SK-MEL-5 (cell line): ENCODE measurements at regions not wholly inside any gene's neighbourhood (a gene's known extent, or its start where the extent isn't known, plus 50 kb on each side); places are given as distances from the start of the nearest gene placed in this dataset.
A peak's percentile ranks its signal among the peaks of the same experiment; 100 is the strongest.
"Not testable (repeated sequence)": the region's sequence is repeated elsewhere in the genome, so short reads cannot be mapped to it uniquely, and the experiment has no call there.

Source experiments
- DNase-seq: peaks from one replicate; pipeline ENCODE4 v3.0.0-alpha.2; 2016; ENCODE audit warnings: low read depth, low spot score
- in situ Hi-C: cut with HindIII; loops from 2 replicates; pipeline ENCODE4 v1.10.0; 2016; ENCODE audit warnings: low sequenced_read_pairs, high pct_unique_total_duplicates, low pct_unique_long_range_greater_than_20kb

GRCh38 chr6:153424719-153425400 lies 293.8 kb upstream of the RGS17 start:
- no peak for DNase-seq
- in situ Hi-C loops, result no loop called here

DNA sequence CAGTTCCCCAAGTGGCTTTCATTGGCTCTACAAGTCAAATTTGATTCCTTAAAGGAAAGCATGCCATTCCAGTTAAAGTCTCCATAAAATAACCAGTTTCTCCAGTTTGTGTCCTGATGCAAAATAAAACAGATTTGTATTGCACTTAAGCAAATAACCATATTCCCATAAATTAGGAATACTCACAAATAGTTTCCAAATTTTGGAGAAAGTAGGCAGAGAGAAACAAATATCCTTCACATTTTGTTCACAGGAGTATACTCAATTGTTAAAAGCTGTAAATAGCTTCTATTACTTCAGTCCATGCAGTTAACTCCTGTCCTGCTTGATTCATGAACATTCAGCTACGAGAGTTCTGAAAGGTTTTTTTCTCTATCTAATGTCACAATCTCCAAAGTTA lies 281.4 kb upstream of the RGS17 start:
- in situ Hi-C loops, result no loop called here
- DNase-seq, result no peak

DNA sequence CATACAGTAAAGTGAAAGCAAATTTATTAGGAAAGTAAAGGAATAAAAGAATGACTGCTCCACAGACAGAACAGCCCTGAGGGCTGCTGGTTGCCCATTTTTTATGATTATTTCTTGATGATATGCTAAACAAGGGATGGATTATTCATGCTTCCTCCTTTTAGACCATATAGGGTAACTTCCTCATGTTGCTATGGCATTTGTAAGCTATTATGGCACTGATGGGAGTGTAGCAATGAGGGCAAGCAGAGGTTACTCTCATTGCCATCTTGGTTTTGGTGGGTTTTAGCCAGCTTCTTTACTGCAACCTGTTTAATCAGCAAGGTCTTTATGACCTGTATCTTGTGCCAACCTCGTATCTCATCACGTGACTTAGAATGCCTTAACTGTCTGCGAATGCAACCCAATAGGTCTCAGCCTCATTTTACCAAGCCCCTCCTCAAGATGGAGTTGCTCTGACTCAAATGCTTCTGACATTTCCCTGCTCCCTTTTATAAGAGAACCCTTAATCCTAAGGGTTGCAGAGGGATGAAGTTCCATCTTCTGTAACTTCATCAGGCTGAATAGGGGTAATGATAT lies 280.1 kb upstream of the RGS17 start:
- in situ Hi-C loops, result no loop called here
- no peak for DNase-seq

DNA sequence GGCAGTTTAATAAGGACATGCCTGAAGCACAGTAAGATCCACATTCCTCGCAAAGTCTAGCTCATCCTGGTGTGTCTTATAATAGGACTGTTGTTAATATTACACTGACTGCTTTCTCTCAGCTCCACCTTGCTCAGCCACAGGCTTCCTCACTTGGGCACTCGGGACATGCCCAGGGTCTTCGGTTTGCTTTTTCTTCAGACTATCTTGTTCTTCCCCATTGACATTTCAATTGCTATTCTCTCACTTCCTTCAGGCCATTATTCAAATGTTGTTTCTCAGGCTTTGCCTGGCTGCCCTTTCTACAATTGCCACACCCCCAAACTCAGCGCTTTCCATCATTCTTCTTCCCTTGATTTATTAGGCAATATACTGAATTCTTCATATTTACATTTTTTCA lies 274.8 kb upstream of the RGS17 start:
- in situ Hi-C loops, result no loop called here
- DNase-seq, result peak; percentile 87

- no peak for DNase-seq
- in situ Hi-C loops, result no loop called here
These were observed 270.7 kb upstream of the RGS17 start for GRCh38 chr6:153401751-153402150.

DNA sequence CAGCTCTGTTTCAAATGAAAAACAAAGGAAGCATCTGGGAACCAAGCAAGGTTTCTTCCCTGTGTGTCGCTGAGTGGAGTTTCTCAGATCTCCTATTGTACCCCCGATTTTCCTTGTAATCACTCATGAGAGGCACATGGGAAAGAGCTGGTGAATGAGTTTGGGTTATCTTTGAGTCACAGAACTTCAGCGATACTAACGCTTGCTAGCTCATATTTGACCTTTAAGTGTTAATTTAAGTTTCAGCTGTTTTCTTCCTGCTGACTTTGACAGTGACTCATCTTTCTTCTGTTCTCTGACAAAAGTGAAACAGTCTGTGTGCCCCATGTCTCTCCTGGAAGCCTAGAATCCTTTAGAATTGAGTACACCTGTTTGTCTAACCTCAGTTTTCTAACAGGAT lies 261.1 kb upstream of the RGS17 start:
- peak; percentile 53 for DNase-seq
- in situ Hi-C loops, result no loop called here

DNA sequence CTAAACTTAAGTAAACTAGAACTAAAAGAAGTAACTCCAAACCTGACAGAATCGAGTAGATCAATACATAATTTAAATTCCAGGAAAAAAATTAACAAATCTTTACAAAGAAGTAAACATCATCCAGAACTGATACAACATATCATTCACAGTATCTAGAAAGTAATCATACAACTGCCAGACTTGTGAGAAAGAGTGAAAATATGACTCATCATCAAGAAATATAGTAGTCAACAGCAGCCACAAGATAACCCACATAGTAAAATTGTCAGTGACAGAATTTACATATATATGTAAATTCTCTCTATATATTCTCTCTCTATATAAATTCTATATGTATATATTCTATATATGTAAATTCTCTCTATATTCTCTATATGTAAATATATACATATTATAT lies 242.8 kb upstream of the RGS17 start:
- in situ Hi-C loops, result no loop called here
- DNase-seq, result no peak

DNA sequence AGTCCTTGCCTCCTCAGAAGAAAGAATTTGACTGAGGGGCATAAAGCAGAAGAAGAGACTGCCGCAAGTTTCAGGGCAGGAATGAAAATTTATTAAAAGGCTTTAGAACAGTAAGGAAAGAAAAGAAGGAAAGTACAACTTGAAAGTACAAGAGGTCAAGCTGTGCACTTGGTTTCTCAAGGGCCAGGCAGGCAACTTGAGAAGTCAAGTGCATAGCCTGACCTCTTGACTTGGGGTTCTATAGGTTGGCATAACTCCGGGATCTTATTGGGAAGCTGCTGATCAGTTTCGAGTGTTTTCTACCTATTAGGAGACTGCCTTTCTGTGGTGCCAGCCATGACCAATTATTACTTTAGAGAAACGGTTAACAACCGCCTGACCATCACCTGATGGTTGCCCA lies 237.0 kb upstream of the RGS17 start:
- in situ Hi-C loops, result no loop called here
- DNase-seq, result no peak

- no peak for DNase-seq
- in situ Hi-C loops, result no loop called here
These were observed 235.9 kb upstream of the RGS17 start for GRCh38 chr6:153367021-153367420.

DNA sequence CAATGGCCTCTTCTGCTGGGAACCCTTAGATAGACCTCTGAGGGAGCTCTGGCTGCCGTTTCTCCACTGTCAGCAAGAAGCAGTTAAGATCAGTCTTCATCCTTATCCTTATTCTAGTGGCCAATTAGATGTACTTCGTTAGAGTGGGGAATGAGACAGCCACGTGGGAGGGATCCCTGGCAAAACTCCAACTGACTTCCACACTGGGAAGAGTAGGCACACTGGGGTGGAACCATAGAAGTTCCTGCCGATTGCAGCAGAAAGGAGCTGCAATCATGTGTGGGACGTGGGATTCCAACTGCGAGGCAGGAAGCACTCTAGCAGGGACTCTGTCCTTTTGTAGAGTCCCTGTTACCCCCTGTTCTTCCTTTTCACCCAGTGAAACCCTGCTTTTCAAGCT lies 226.3 kb upstream of the RGS17 start:
- in situ Hi-C loops, result no loop called here

GRCh38 chr6:153340568-153340967 lies 209.5 kb upstream of the RGS17 start:
- in situ Hi-C loops, result no loop called here

More for the DNA sequence above, 226.3 kb upstream of the RGS17 start:
- DNase-seq, result no peak

GRCh38 chr6:153334121-153334520 lies 203.0 kb upstream of the RGS17 start:
- in situ Hi-C loops, result no loop called here
- DNase-seq, result no peak

More at GRCh38 chr6:153340568-153340967, 209.5 kb upstream of the RGS17 start:
- DNase-seq, result no peak

DNA sequence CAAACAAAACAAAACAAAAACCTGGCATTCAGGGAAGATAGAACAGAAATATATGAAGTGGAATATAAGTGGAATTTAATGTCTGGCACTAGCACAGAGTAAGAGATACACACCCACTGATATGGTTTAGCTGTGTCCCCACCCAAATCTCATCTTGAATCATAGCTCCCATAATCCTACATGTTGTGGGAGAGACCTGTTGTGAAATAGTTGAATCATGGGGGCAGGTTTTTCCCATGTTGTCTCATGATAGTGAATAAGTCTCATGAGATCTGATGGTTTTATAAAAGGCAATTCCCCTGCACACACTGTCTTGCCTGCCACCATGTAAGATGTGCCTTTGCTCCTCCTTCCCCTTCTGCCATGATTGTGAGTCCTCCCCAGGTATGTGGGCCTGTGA lies 200.1 kb upstream of the RGS17 start:
- DNase-seq, result not testable (repeated sequence)

GRCh38 chr6:153328194-153328593 lies 197.1 kb upstream of the RGS17 start:
- in situ Hi-C loops, result no loop called here
- no peak for DNase-seq

More for the DNA sequence above, 200.1 kb upstream of the RGS17 start:
- in situ Hi-C loops, result not testable (repeated sequence)

GRCh38 chr6:153325661-153326060 lies 194.6 kb upstream of the RGS17 start:
- in situ Hi-C loops, result no loop called here
- DNase-seq, result no peak

DNA sequence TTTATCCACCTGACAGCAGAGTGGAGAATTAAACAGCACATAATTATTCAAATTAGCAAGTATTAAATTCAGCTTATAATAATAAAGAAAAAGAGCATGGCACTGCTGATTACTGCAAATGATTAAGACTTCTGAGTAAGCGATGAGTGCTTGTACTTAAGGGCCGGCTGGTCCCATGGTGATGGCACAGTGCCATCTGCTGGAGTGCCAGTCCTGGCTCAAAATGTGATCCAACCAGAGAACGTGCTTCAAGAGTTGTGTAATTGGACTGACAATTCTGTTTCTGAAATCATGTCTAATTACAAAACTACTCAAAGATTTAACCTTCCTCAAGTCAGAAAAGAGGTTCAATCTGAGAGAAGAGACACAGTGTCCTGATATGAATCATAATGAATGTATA lies 181.6 kb upstream of the RGS17 start:
- peak; percentile 64 for DNase-seq
- in situ Hi-C loops, result no loop called here

DNA sequence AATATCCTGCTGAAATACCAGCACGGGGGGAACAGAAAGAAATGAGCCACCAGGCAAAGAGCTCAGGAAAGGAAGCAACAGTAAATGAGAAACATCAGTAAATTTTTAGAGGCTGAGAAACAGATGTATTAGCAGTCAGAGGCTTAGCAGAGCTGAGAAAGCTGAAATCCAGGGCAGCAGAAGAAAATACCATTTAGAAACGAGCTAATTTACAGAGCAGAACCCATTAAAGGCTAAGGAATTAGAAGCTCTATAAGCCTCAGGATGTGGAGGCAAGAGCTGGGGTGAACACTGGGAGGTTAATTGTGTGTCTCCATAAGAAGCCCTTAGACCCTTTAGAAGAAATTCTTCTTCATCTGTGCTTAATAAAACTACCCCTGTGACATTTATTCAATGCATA lies 178.6 kb upstream of the RGS17 start:
- DNase-seq, result no peak
- in situ Hi-C loops, result no loop called here

DNA sequence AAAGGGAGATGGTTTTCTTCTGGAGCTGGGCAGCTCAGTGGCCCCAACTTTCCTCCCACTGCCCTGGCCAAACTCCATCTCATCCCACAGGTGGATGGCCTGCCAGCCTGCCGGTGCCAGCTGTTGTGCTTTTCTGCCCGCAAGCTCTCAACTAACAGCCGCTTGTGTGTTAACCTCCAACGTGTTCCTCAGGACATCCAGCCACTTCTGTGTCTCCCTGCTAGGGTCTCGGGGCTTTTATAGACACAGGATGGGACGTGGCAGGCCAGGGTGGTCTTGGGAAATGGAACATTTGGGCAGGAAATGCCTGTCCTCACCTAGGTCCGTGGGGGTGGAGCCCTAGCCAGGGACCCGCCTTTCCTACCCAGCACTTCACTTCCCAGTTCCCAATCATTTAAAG lies 171.1 kb upstream of the RGS17 start:
- DNase-seq, result no peak
- in situ Hi-C loops, result no loop called here

- in situ Hi-C loops, result no loop called here
These were observed 170.5 kb upstream of the RGS17 start for GRCh38 chr6:153301602-153302001.

More at GRCh38 chr6:153301602-153302001, 170.5 kb upstream of the RGS17 start:
- no peak for DNase-seq
